OCI-LY7 (cell line): ENCODE measurements at regions not wholly inside any gene's neighbourhood (a gene's known extent, or its start where the extent isn't known, plus 50 kb on each side); places are given as distances from the start of the nearest gene placed in this dataset.
"Not testable (repeated sequence)": the region's sequence is repeated elsewhere in the genome, so short reads cannot be mapped to it uniquely, and the experiment has no call there.

Experiments used
- BruUV-seq: library from RNA; stranded (reverse); fragments of 400-500 nt; replicated peaks from 2 replicates; lab custom pipeline; 2021; lab: Mats Ljungman, UMichigan
- CTCF ChIA-PET: fragments of 300-600 bp; sonication (Branson Sonifier 250); formaldehyde crosslinking; loops from one replicate; lab custom pipeline; 2022; ENCODE audit warnings: antibody characterized with exemption; ENCODE audit not compliant: unreplicated experiment; lab: Charles Lee
- POLR2A ChIA-PET: fragments of 300-600 bp; sonication (Branson Sonifier 250); formaldehyde crosslinking; loops from one replicate; lab custom pipeline; 2022; ENCODE audit warnings: antibody characterized with exemption; lab: Charles Lee
- DNase-seq: peaks from one replicate; pipeline ENCODE4 v3.0.0-alpha.2; 2015; ENCODE audit warnings: low spot score
- H2AFZ ChIP-seq: fragments of 200-600 bp; sonication (generic), shearing (Covaris generic); 2 replicates; pipeline ENCODE4 v1.6.1; 2014; ENCODE audit warnings: mild to moderate bottlenecking, antibody characterized with exemption, low read length, moderate library complexity
- H3K27ac ChIP-seq: fragments of 200-600 bp; sonication (generic); 2 replicates; pipeline ENCODE4 v1.5.1; 2014; ENCODE audit warnings: mixed run types, low read depth, mild to moderate bottlenecking, moderate library complexity, low read length, inconsistent platforms; ENCODE audit not compliant: poor library complexity, severe bottlenecking
- H3K36me3 ChIP-seq: fragments of 200-600 bp; sonication (generic); 2 replicates; pipeline ENCODE4 v1.6.1; 2014; ENCODE audit warnings: mild to moderate bottlenecking, antibody characterized with exemption, low read length, moderate library complexity, mixed read lengths; ENCODE audit not compliant: insufficient read depth
- H3K4me1 ChIP-seq: fragments of 200-600 bp; sonication (generic); 2 replicates; pipeline ENCODE4 v1.5.1; 2014; ENCODE audit warnings: mild to moderate bottlenecking, low read length; ENCODE audit not compliant: insufficient read depth, poor library complexity, severe bottlenecking
- H3K4me2 ChIP-seq: fragments of 200-600 bp; sonication (generic); 2 replicates; pipeline ENCODE4 v1.6.1; 2014; ENCODE audit warnings: mild to moderate bottlenecking, low read length
- H3K4me3 ChIP-seq: fragments of 200-600 bp; sonication (generic); 2 replicates; pipeline ENCODE4 v1.5.1; 2014; ENCODE audit warnings: mild to moderate bottlenecking, low read depth, low read length; ENCODE audit not compliant: poor library complexity, severe bottlenecking
- H3K79me2 ChIP-seq: fragments of 200-600 bp; sonication (generic); 2 replicates; pipeline ENCODE4 v1.6.1; 2016; ENCODE audit warnings: low read depth, mild to moderate bottlenecking, low read length, moderate library complexity, mixed read lengths; ENCODE audit not compliant: insufficient read depth
- H3K9me2 ChIP-seq: fragments of 200-600 bp; sonication (generic); 2 replicates; pipeline ENCODE4 v1.6.1; 2016; ENCODE audit warnings: mild to moderate bottlenecking, low read length, mixed read lengths; ENCODE audit not compliant: insufficient read depth
- H3K9me3 ChIP-seq: fragments of 200-600 bp; sonication (generic); 2 replicates; pipeline ENCODE4 v1.6.1; 2014; ENCODE audit warnings: mild to moderate bottlenecking, mixed run types, low read length, mixed read lengths
- H4K20me1 ChIP-seq: fragments of 200-600 bp; sonication (generic); 2 replicates; pipeline ENCODE4 v1.6.1; 2014; ENCODE audit warnings: mild to moderate bottlenecking, antibody characterized with exemption, low read length, moderate library complexity, mixed read lengths; ENCODE audit not compliant: insufficient read depth
- CTCF ChIP-seq: fragments of 200-600 bp; sonication (generic); conservative IDR thresholded peaks from 2 replicates; pipeline ENCODE4 v1.5.1; 2014; ENCODE audit warnings: mild to moderate bottlenecking, antibody characterized with exemption, low read length, moderate library complexity, mixed read lengths
- EZH2phosphoT487 ChIP-seq: fragments of 200-600 bp; sonication (generic); IDR thresholded peaks from 2 replicates; pipeline ENCODE4 v1.6.1; 2018; ENCODE audit warnings: low read depth, borderline replicate concordance, mild to moderate bottlenecking, mixed run types, antibody characterized with exemption, low read length, moderate library complexity, mixed read lengths
- intact Hi-C: fragments of 100-400 bp; cut with micrococcal nuclease; formaldehyde crosslinking; loops from one replicate; pipeline ENCODE4 v1.10.0; 2022; ENCODE audit not compliant: unreplicated experiment

GRCh38 chr13:44778761-44779484 lies 202.8 kb upstream of the TSC22D1 start:
- Histone ChIP-seq H3K4me2 (no peak overlapping the region), H2AFZ (no peak overlapping the region), H3K27ac (no peak overlapping the region), H3K9me3 (no peaks in the 10 kb centered on the region), H3K4me1 (no peaks in the 10 kb centered on the region), H3K79me2 (no peaks in the 10 kb centered on the region), H3K36me3 (no peaks in the 10 kb centered on the region), H3K4me3 (no peak overlapping the region), H4K20me1 (no peaks in the 10 kb centered on the region), H3K9me2 (no peaks in the 10 kb centered on the region)
- POLR2A ChIA-PET: interaction anchor here (1.4 kb wide), 1 partner anchor 14 kb away, joined by 3 read pairs; no protein-coding TSS in a partner anchor
- DNase-seq: no peak
- intact Hi-C loops: no loop called here
- BruUV-seq: no TSS peak
- TF ChIP-seq CTCF: no peak
- CTCF ChIA-PET: no interaction called here

DNA sequence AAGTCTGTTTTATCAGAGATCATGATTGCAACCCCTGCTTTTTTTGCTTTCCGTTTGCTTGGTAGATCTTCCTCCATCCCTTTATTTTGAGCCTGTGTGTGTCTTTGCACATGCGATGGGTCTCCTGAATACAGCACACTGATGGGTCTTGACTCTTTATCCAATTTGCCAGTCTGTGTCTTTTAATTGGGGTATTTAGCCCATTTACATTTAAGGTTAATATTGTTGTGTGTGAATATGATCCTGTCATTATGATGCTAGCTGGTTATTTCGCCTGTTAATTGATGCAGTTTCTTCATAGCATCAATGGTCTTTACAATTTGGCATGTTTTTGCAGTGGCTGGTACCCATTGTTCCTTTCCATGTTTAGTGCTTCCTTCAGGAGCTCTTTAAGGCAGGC lies 199.2 kb upstream of the TSC22D1 start:
- H3K4me1 ChIP-seq, DNase-seq, H2AFZ ChIP-seq, H4K20me1 ChIP-seq, H3K4me3 ChIP-seq, H3K9me2 ChIP-seq, H3K4me2 ChIP-seq, CTCF ChIA-PET, BruUV-seq, H3K9me3 ChIP-seq, H3K27ac ChIP-seq, H3K79me2 ChIP-seq, H3K36me3 ChIP-seq, intact Hi-C loops: not testable (repeated sequence)
- POLR2A ChIA-PET: interaction anchor here (0.6 kb wide), 1 partner anchor 69 kb away, joined by 3 read pairs; no protein-coding TSS in a partner anchor

DNA sequence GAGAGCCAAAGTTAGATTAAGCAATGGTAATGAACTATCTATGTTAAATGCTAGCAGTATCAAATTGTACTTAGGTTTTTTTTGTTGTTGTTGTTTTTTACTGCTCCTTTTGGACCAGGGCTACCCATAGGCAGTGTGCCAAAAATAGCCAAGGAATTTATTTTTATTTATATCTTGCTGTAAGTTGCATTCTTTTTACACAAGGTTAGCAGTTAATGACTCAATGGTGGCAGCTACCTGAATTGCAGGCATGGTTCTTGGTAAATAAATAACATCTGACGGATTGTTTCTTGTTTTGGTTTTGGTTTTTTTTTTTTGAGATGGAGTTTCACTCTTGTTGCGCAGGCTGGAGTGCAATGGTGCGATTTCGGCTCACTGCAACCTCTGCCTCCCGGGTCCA lies 194.8 kb upstream of the TSC22D1 start:
- H4K20me1 ChIP-seq: no peaks in the 10 kb centered on the region
- no peaks in the 10 kb centered on the region for H3K9me2 ChIP-seq
- H3K27ac ChIP-seq: no peak overlapping the region
- H3K9me3 ChIP-seq: no peaks in the 10 kb centered on the region
- DNase-seq: no peak
- H3K79me2 ChIP-seq: no peaks in the 10 kb centered on the region
- POLR2A ChIA-PET: interaction anchor here (0.6 kb wide), 1 partner anchor 16 kb away, joined by 3 read pairs; no protein-coding TSS in a partner anchor
- H2AFZ ChIP-seq: no peak overlapping the region
- no peaks in the 10 kb centered on the region for H3K4me1 ChIP-seq
- CTCF ChIA-PET: no interaction called here
- BruUV-seq: no TSS peak
- no peak overlapping the region for H3K4me2 ChIP-seq
- intact Hi-C loops: no loop called here
- no peaks in the 10 kb centered on the region for H3K36me3 ChIP-seq
- H3K4me3 ChIP-seq: no peak overlapping the region
- no peak for TF ChIP-seq CTCF
- no peak for TF ChIP-seq EZH2phosphoT487
